Ectodermal cell (in vitro differentiated cells): ENCODE measurements at regions not wholly inside any gene's neighbourhood (a gene's known extent, or its start where the extent isn't known, plus 50 kb on each side); places are given as distances from the start of the nearest gene placed in this dataset.

ENCODE experiments used
- H3K27ac ChIP-seq: 2 replicates; pipeline ENCODE4 v1.7.0; 2013; ENCODE audit warnings: mild to moderate bottlenecking, low read depth, low read length; ENCODE audit not compliant: insufficient read depth, poor library complexity, severe bottlenecking
- H3K27me3 ChIP-seq: 2 replicates; pipeline ENCODE4 v1.7.0; 2013; ENCODE audit warnings: mild to moderate bottlenecking, low read length; ENCODE audit not compliant: insufficient read depth, control insufficient read depth, poor library complexity, severe bottlenecking
- H3K36me3 ChIP-seq: one replicate; pipeline ENCODE4 v1.7.0; 2013; ENCODE audit warnings: low read length; ENCODE audit not compliant: control insufficient read depth, insufficient read depth
- H3K4me1 ChIP-seq: one replicate; pipeline ENCODE4 v1.7.0; 2013; ENCODE audit warnings: low read length; ENCODE audit not compliant: control insufficient read depth, insufficient read depth
- H3K4me3 ChIP-seq: 2 replicates; pipeline ENCODE4 v1.7.0; 2013; ENCODE audit warnings: low read depth, low read length, control low read depth; ENCODE audit not compliant: insufficient read depth
- H3K9me3 ChIP-seq: 2 replicates; pipeline ENCODE4 v1.7.0; 2013; ENCODE audit warnings: mild to moderate bottlenecking, low read length, moderate library complexity; ENCODE audit not compliant: control insufficient read depth
- WGBS, 2 experiments: methylation state at CpG; one replicate each; pipeline ENCODE4 v1.1.7; 2013; ENCODE audit warnings: missing lambda C conversion rate in 2 of 2; 5-methylcytosine and 5-hydroxymethylcytosine counted together

DNA sequence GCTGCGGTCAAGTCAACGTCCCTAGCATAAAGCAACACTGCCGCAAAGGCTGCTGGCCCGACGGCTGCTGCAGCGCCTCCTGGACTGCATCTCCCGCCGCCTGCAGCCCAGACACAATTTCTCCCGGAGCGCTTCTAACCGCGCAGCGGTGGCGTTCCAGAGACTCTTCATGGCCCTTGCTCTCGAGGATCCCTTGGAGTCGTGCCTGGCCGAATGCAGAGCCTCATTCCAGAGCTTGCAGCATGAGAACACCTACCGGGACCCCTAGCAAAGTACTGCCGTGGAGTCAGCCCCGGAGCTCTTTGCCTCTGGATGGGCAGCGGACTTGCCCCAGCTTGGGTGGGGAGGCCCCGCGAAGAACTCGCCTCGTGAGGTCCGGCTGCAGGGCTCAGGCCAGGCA is 79.7 kb upstream of the ZNF32 start:
- Histone ChIP-seq H3K4me1 (no peaks in the 10 kb centered on the region), H3K9me3 (no peaks in the 10 kb centered on the region), H3K27ac (no peak overlapping the region), H3K27me3 (no peaks in the 10 kb centered on the region), H3K4me3 (no peak overlapping the region), H3K36me3 (no peaks in the 10 kb centered on the region)
- 91 to 93% methylated on average over 26 of the region's 26 CpGs for WGBS, 2 experiments

DNA sequence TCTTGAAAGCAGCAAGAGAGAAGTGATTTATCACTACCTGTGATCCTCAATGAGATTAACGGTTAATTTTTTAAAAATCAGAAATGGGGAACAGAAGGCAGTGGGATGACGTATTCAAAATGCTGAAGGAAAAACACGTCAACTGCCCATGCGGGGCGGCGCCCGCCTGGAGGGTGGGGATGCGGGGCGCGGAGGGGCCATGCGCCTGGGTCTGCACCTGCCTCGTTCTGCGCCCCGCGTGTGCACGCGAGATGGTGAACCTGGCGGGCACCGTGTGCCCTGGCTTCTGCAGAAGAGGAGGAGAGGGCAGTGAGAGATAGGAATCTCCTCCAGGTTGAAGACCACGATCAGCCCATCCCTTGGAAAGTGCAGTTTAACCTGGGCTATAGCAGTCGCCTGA is 79.3 kb upstream of the ZNF32 start:
- H3K27ac ChIP-seq = no peak overlapping the region
- H3K9me3 ChIP-seq = no peaks in the 10 kb centered on the region
- H3K27me3 ChIP-seq = no peaks in the 10 kb centered on the region
- no peaks in the 10 kb centered on the region for H3K4me1 ChIP-seq
- 95 to 97% methylated on average over 21 of the region's 21 CpGs for WGBS, 2 experiments
- H3K36me3 ChIP-seq = no peaks in the 10 kb centered on the region
- H3K4me3 ChIP-seq = no peak overlapping the region

DNA sequence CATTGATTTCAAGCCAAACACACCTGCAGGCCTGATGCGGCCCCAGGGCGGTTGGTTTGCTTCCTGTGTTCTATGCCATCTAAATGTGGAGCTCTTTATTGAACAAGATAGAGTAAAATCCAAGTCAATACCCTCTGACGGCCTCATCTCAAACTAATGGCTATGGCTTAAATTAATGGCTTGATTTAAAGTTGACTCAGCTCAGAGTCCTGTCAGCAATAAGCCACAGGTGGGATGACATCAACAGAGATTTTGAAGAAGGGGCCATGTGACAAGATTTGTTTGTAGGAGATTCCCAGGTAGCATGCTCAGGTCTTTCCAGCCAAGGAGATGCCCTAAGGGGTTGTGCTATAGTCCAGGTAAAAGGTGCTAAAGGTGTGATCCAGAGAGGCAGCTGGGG is 66.7 kb upstream of the ZNF32 start:
- H3K4me1 ChIP-seq = no peaks in the 10 kb centered on the region
- H3K27ac ChIP-seq = no peak overlapping the region
- no peak overlapping the region for H3K4me3 ChIP-seq
- no peaks in the 10 kb centered on the region for H3K36me3 ChIP-seq
- no peaks in the 10 kb centered on the region for H3K27me3 ChIP-seq
- 93 to 95% methylated on average over 3 of the region's 3 CpGs for WGBS, 2 experiments
- H3K9me3 ChIP-seq = no peaks in the 10 kb centered on the region

DNA sequence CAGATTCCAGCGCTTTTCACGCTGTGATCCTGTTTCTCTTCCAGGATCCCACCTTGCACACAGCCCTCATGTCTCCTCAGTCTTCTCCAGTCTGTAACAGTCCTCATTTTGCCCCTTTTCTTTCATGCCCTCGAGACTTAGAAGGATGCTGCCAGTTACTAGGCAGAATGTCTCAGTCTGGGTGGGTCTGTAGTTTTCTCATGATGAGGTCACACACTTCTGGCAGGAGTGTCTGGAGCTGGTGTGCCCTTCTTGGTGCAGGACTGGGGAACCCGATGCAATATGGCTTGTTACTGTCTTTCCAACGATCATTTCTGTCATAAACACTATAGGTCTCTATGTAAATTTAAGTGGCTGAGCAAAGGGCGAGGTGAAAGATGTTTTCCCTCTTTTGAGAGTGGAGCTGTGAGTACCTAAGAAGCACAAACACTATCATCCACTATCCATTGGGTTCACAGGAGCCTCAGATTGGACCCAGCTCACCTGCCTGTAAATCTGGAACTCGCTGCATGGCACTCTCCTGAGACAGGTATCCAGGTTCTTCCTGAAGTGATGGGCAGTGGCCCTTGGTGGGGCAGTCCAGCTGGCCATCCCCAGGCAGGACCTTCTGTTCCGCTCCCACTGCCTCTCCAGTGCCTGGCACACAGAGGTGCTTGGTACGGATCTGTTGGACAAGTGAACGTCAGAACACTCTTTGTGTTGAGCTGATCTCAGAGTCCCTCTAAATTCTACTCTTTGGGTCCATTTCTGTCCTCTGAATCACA is 64.3 kb upstream of the ZNF32 start:
- H3K27me3 ChIP-seq = no peaks in the 10 kb centered on the region
- no peaks in the 10 kb centered on the region for H3K9me3 ChIP-seq
- WGBS, 2 experiments = 88 to 90% methylated on average over 10 of the region's 10 CpGs
- no peak overlapping the region for H3K27ac ChIP-seq
- H3K4me1 ChIP-seq = no peaks in the 10 kb centered on the region
- H3K4me3 ChIP-seq = no peak overlapping the region
- H3K36me3 ChIP-seq = no peaks in the 10 kb centered on the region

DNA sequence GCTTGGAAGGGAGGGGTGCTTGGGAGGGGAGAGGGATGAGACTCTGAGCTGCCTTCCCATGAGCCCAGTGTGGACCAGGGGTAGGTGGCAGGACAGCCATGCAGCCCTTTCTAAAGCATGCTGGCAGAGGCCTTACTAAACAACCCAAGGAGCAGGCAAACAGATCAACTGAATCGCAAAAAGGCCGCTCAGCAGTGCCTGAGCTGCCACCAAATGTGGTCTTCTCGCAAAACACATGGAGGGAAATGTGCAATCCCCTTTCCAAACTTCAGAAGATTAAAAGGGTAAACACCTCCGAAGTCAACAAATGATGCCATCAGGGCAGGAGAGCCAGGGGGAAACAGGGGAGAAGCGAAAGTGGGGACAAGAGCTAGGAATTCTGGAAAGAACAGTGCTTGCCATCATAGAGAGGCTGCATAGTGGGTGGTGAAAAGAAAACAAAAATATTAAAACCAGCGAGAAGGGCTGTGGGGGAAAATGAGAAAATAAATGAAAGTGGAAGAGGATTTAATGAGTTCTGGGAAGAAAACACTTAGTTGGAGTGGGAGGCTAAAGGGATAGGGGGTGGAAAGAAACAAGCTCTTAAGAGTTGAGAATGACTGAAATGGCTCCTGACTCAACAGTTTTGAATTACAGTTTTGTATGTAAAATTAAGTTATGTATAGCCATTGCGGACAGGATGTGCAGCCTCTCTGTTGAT is 62.2 kb upstream of the ZNF32 start:
- Histone ChIP-seq H3K4me1 (no peaks in the 10 kb centered on the region), H3K36me3 (no peaks in the 10 kb centered on the region), H3K4me3 (no peak overlapping the region), H3K27me3 (no peaks in the 10 kb centered on the region), H3K9me3 (no peaks in the 10 kb centered on the region), H3K27ac (no peak overlapping the region)
- WGBS, 2 experiments = 88% methylated on average over 7 of the region's 7 CpGs

DNA sequence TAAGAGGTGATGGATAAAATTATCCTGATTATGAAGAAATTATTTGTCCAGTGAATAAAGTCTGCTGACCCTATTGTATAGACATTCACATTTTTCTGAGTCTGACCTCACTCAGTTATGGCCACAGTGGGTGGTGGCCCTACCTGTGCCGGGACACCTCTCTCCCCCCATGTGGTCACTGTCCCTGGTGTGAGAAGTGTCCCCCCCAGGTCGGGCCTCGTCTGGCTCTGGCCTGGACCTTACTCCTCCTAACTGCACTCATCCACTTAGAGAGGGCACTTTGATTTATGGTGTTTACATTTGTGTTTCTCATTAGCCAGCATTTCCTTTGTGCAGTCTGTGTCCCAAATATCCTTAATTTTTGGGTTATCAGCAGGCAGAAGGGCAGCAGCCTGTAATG is 59.6 kb upstream of the ZNF32 start:
- no peaks in the 10 kb centered on the region for H3K9me3 ChIP-seq
- H3K27ac ChIP-seq = no peak overlapping the region
- H3K27me3 ChIP-seq = no peaks in the 10 kb centered on the region
- H3K36me3 ChIP-seq = no peaks in the 10 kb centered on the region
- no peaks in the 10 kb centered on the region for H3K4me1 ChIP-seq
- WGBS, 2 experiments = 85 to 92% methylated on average over 3 of the region's 3 CpGs
- H3K4me3 ChIP-seq = no peak overlapping the region

DNA sequence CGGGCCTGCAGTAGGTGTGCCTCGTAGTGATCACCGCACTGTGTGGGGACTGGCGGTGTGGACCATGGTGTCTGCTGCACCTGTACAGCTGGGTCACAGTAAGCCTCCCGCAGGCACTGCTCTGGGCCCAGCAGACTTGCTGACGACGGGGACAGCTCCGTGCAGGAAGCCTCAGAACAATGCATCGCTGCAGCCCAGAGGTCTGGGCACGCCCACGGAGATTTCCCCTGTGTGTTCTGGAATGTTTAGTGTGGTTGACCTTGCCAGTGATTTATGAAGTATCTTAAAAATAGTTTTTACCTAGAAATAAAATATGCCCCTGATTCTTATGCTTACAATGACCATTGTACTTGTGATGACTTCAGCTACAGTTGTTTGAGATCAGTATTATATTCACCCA is 59.1 kb upstream of the ZNF32 start:
- Histone ChIP-seq H3K4me1 (no peaks in the 10 kb centered on the region), H3K9me3 (no peaks in the 10 kb centered on the region), H3K36me3 (no peaks in the 10 kb centered on the region), H3K27me3 (no peaks in the 10 kb centered on the region), H3K27ac (no peak overlapping the region), H3K4me3 (no peak overlapping the region)
- 67 to 72% methylated on average over 11 of the region's 11 CpGs for WGBS, 2 experiments

DNA sequence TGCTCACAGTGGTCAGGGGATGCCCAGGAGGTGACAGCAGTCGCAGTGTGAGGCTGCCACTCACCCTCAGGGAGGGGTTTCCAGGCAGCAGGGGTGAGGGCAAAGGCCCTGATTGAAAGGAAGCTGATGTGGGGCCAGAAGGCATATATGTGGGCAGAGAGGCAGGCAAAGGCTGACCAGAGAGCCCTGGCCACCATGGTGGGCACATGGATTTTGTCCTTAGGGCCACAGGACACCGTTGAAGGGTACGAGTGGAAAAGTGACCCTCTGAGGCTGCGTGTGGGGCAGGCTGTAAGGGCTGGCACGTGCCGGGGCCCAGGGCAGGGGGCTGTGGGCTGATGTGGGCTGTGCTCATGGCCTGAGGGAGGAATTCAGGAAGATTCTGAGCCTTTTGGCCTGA is 57.5 kb upstream of the ZNF32 start:
- no peaks in the 10 kb centered on the region for H3K9me3 ChIP-seq
- no peak overlapping the region for H3K27ac ChIP-seq
- H3K27me3 ChIP-seq = no peaks in the 10 kb centered on the region
- whole genome bisulfite sequencing, 2 experiments = 94% methylated on average over 6 of the region's 6 CpGs
- no peaks in the 10 kb centered on the region for H3K36me3 ChIP-seq
- no peaks in the 10 kb centered on the region for H3K4me1 ChIP-seq
- H3K4me3 ChIP-seq = no peak overlapping the region

DNA sequence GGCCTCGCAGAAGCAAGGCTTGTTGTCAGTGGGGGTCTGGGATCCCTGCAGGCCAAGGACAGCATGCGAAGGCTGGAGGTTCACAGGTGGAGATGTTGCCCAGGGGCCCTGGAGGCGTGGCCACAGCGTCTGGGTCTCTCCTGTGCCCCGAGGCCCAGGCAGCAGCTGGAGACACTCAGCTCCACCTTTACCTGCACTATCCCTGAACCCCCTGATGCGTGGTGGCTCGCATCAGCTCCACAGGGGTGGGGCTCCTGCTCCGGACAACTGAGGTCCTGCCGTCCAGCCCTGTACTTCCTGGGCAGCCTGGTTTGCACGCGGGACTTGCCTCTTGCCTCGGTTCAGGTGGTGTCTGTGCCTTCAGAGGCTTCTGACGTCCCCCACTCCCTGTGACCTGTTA is 54.6 kb upstream of the ZNF32 start:
- Histone ChIP-seq H3K4me1 (no peaks in the 10 kb centered on the region), H3K27me3 (no peaks in the 10 kb centered on the region), H3K36me3 (no peaks in the 10 kb centered on the region), H3K27ac (no peak overlapping the region), H3K9me3 (no peaks in the 10 kb centered on the region), H3K4me3 (no peak overlapping the region)
- 90 to 91% methylated on average over 13 of the region's 13 CpGs for WGBS, 2 experiments

DNA sequence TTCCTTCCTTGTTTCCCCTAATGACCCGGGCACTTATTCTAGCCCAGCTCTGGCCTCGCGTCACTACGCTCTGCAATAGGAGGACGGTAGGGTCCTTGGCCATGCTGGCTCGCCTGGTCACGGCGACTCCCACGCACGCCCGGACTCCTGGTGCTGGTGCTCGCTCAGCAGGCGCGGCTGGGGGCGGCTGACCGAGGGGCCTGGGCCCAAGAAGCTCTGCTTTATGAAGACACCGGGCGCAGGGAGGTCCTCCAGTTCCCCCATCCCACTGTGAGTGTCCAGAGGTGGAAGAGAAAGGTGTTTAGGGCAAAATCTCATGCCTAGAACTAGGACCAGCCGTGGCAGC is 54.2 kb upstream of the ZNF32 start:
- WGBS, 2 experiments = 94 to 95% methylated on average over 19 of the region's 19 CpGs

More for the DNA sequence above, 54.2 kb upstream of the ZNF32 start:
- no peaks in the 10 kb centered on the region for H3K27me3 ChIP-seq
- no peak overlapping the region for H3K27ac ChIP-seq
- no peaks in the 10 kb centered on the region for H3K36me3 ChIP-seq
- no peaks in the 10 kb centered on the region for H3K9me3 ChIP-seq
- H3K4me1 ChIP-seq = no peaks in the 10 kb centered on the region
- no peak overlapping the region for H3K4me3 ChIP-seq
